GM23248 (cell line): ENCODE measurements at regions not wholly inside any gene's neighbourhood (a gene's known extent, or its start where the extent isn't known, plus 50 kb on each side); places are given as distances from the start of the nearest gene placed in this dataset.

Experiments used
- EZH2 ChIP-seq: fragments of 200-600 bp; sonication (generic); IDR thresholded peaks from 2 replicates; pipeline ENCODE4 v1.6.1; 2018; ENCODE audit warnings: antibody characterized with exemption, mild to moderate bottlenecking; ENCODE audit not compliant: insufficient read depth, poor library complexity, severe bottlenecking
- EZH2phosphoT487 ChIP-seq: fragments of 200-600 bp; sonication (generic); IDR thresholded peaks from 2 replicates; pipeline ENCODE4 v1.6.1; 2018; ENCODE audit warnings: antibody characterized with exemption, moderate library complexity, mild to moderate bottlenecking, low read depth; ENCODE audit not compliant: insufficient read depth

DNA sequence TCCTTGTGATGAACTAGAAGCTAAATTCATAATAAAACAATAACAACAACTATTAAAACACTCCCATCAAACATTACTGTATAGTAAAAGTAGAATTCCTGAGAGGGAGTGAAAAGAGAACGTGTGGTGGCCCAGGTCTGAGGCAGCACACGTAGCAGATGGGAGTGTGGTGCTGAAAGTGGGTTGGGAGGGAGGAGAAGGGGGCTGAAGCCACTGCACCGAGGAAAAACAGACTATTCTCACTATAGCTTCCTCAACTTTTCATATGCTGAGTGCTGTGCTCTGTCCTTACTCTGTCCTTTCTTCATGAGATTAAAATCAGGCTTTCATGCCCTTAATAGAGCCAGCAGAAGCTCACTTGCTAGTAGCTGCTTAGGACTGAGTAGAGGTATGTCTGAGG, 170.9 kb downstream of the PCSK1 start:
- no peak for TF ChIP-seq EZH2
- no peak for TF ChIP-seq EZH2phosphoT487
